Neuronal stem cell (in vitro differentiated cells): ENCODE measurements at regions not wholly inside any gene's neighbourhood (a gene's known extent, or its start where the extent isn't known, plus 50 kb on each side); places are given as distances from the start of the nearest gene placed in this dataset.

Experiments
- DNase-seq: peaks from one replicate; pipeline ENCODE4 v3.0.0-alpha.2; 2013; ENCODE audit warnings: low spot score
- H2AFZ ChIP-seq: one replicate; pipeline ENCODE4 v1.6.1; 2013; ENCODE audit warnings: mild to moderate bottlenecking, low read length, inconsistent platforms
- H2AK5ac ChIP-seq: 2 replicates; pipeline ENCODE4 v1.6.1; 2013; ENCODE audit warnings: low read depth, mild to moderate bottlenecking, inconsistent platforms, low read length, moderate library complexity, mixed read lengths
- H2BK120ac ChIP-seq: 2 replicates; pipeline ENCODE4 v1.6.1; 2013; ENCODE audit warnings: low read depth, mild to moderate bottlenecking, inconsistent platforms, low read length, moderate library complexity, mixed read lengths
- H2BK12ac ChIP-seq: one replicate; pipeline ENCODE4 v1.6.1; 2013; ENCODE audit warnings: low read length, inconsistent platforms
- H2BK15ac ChIP-seq: 2 replicates; pipeline ENCODE4 v1.6.1; 2013; ENCODE audit warnings: mild to moderate bottlenecking, low read length, inconsistent platforms, mixed read lengths
- H2BK5ac ChIP-seq: one replicate; pipeline ENCODE4 v1.6.1; 2013; ENCODE audit warnings: inconsistent platforms, mild to moderate bottlenecking, low read length, moderate library complexity
- H3K14ac ChIP-seq: one replicate; pipeline ENCODE4 v1.6.1; 2013; ENCODE audit warnings: low read length, inconsistent platforms
- H3K18ac ChIP-seq: 2 replicates; pipeline ENCODE4 v1.6.1; 2013; ENCODE audit warnings: low read length, inconsistent platforms
- H3K23ac ChIP-seq: 2 replicates; pipeline ENCODE4 v1.6.1; 2013; ENCODE audit warnings: low read depth, mild to moderate bottlenecking, mixed read lengths, low read length, inconsistent platforms; ENCODE audit not compliant: poor library complexity
- H3K27ac ChIP-seq: replicated peaks from 3 replicates; pipeline ENCODE4 v1.5.1; 2013; ENCODE audit warnings: low read length, inconsistent platforms
- H3K27me3 ChIP-seq, 3 experiments: 2 replicates each; pipeline ENCODE4 v1.6.1; 2013; ENCODE audit warnings: low read length in 3 of 3, mild to moderate bottlenecking in 2 of 3, inconsistent platforms in 1 of 3, low read depth in 1 of 3, mixed read lengths in 1 of 3, moderate library complexity in 1 of 3; ENCODE audit not compliant: control insufficient read depth in 3 of 3, insufficient read depth in 3 of 3
- H3K36me3 ChIP-seq, 2 donors: replicated peaks in 1 of 2; 2 replicates each; pipeline ENCODE4 v1.6.1; 2013; ENCODE audit warnings: low read length in 2 of 2; ENCODE audit not compliant: control insufficient read depth in 2 of 2, insufficient read depth in 2 of 2
- H3K4ac ChIP-seq: 2 replicates; pipeline ENCODE4 v1.6.1; 2013; ENCODE audit warnings: inconsistent platforms, mild to moderate bottlenecking, low read length, moderate library complexity
- H3K4me1 ChIP-seq, 2 donors: 1 replicate in 1 of 2; 2 replicates in 1 of 2; pipeline ENCODE4 v1.6.1; 2013; ENCODE audit warnings: low read length in 2 of 2, low read depth in 1 of 2; ENCODE audit not compliant: control insufficient read depth in 2 of 2, insufficient read depth in 1 of 2
- H3K4me2 ChIP-seq: one replicate; pipeline ENCODE4 v1.6.1; 2013; ENCODE audit warnings: mild to moderate bottlenecking, low read length, inconsistent platforms; ENCODE audit not compliant: insufficient read depth, poor library complexity, severe bottlenecking
- H3K4me3 ChIP-seq, 2 donors: 2 replicates each; pipeline ENCODE4 v1.5.1; 2013; ENCODE audit warnings: low read length in 2 of 2, mild to moderate bottlenecking in 2 of 2, inconsistent platforms in 1 of 2, moderate library complexity in 1 of 2
- H3K79me1 ChIP-seq: one replicate; pipeline ENCODE4 v1.6.1; 2013; ENCODE audit warnings: low read depth, mild to moderate bottlenecking, inconsistent platforms, low read length, moderate library complexity
- H3K9ac ChIP-seq: one replicate; pipeline ENCODE4 v1.6.1; 2013; ENCODE audit warnings: mild to moderate bottlenecking, low read depth, low read length, inconsistent platforms; ENCODE audit not compliant: poor library complexity
- H3K9me3 ChIP-seq, 2 donors: replicated peaks in 1 of 2; 2 replicates each; pipeline versions ENCODE3 to v1.6.1; 2013; ENCODE audit warnings: low read length in 2 of 2, mild to moderate bottlenecking in 2 of 2, inconsistent platforms in 1 of 2, low read depth in 1 of 2, mixed read lengths in 1 of 2, moderate library complexity in 1 of 2; ENCODE audit not compliant: control insufficient read depth in 2 of 2, insufficient read depth in 1 of 2
- H4K8ac ChIP-seq: one replicate; pipeline ENCODE4 v1.6.1; 2013; ENCODE audit warnings: low read depth, mild to moderate bottlenecking, inconsistent platforms, low read length, moderate library complexity
- H4K91ac ChIP-seq: one replicate; pipeline ENCODE4 v1.6.1; 2013; ENCODE audit warnings: low read length, low read depth, mild to moderate bottlenecking, inconsistent platforms; ENCODE audit not compliant: poor library complexity
- WGBS, 2 donors: extraction: QIAGEN DNeasy Blood & Tissue Kit; methylation state at CpG; one replicate each; pipeline ENCODE4 v1.1.7; 2013; ENCODE audit warnings: missing lambda C conversion rate in 2 of 2, mixed read lengths in 1 of 2; ENCODE audit not compliant: insufficient read length in 2 of 2, insufficient replicate concordance in 1 of 2; ENCODE audit errors: extremely low coverage in 2 of 2; 5-methylcytosine and 5-hydroxymethylcytosine counted together

GRCh38 chr18:11307716-11308115, 158.3 kb upstream of the PIEZO2 start:
- Histone ChIP-seq H3K79me1 (no peaks in the 10 kb centered on the region), H3K27ac (no peak overlapping the region), H3K23ac (no peak overlapping the region), H2BK15ac (no peak overlapping the region), H3K9ac (no peak overlapping the region), H2BK5ac (no peak overlapping the region), H3K36me3 (no peaks in the 10 kb centered on the region), H3K4me2 (no peak overlapping the region), H4K8ac (no peak overlapping the region), H2AFZ (no peak overlapping the region), H3K4me1 (peaks cover 0 to 7% of the 10 kb centered on the region in 2 donors), H3K18ac (no peak overlapping the region), H3K14ac (no peak overlapping the region), H2BK12ac (no peak overlapping the region), H2BK120ac (no peak overlapping the region), H3K27me3 (no peaks in the 10 kb centered on the region), H3K4me3 (no peak overlapping the region), H3K9me3 (peaks cover 0 to 3% of the 10 kb centered on the region in 2 donors), H4K91ac (no peak overlapping the region), H3K4ac (no peak overlapping the region), H2AK5ac (no peak overlapping the region)
- DNase-seq: no peak
- WGBS, 2 donors: no CpG with 5 or more reads among the region's 2 CpGs

GRCh38 chr18:11305507-11305906, 156.1 kb upstream of the PIEZO2 start:
- H4K91ac ChIP-seq: peak overlapping the region; percentile 56
- H3K36me3 ChIP-seq: no peaks in the 10 kb centered on the region
- H4K8ac ChIP-seq: peak overlapping the region; percentile 97
- peak overlapping the region; percentile 29 for H2BK120ac ChIP-seq
- WGBS, 2 donors: no CpG with 5 or more reads among the region's 2 CpGs
- H3K23ac ChIP-seq: no peak overlapping the region
- no peak overlapping the region for H3K4me3 ChIP-seq
- H3K4me1 ChIP-seq: peaks cover 0 to 7% of the 10 kb centered on the region in 2 donors
- peak overlapping the region; percentile 47 for H2BK12ac ChIP-seq
- no peak for DNase-seq
- no peak overlapping the region for H3K9ac ChIP-seq
- peak overlapping the region; percentile 76 for H3K27ac ChIP-seq
- no peak overlapping the region for H2AFZ ChIP-seq
- peaks cover 0 to 4% of the 10 kb centered on the region in 2 donors for H3K9me3 ChIP-seq
- H2BK15ac ChIP-seq: no peak overlapping the region
- peak overlapping the region; percentile 94 for H3K18ac ChIP-seq
- H3K4ac ChIP-seq: no peak overlapping the region
- H3K27me3 ChIP-seq: no peaks in the 10 kb centered on the region
- H3K79me1 ChIP-seq: no peaks in the 10 kb centered on the region
- H3K4me2 ChIP-seq: no peak overlapping the region
- peak overlapping the region; percentile 85 for H2BK5ac ChIP-seq
- no peak overlapping the region for H3K14ac ChIP-seq
- H2AK5ac ChIP-seq: no peak overlapping the region

- Histone ChIP-seq H4K91ac (no peak overlapping the region), H3K27me3 (no peaks in the 10 kb centered on the region), H2AFZ (peak overlapping the region; percentile 33), H3K4me3 (no peak overlapping the region), H3K36me3 (no peaks in the 10 kb centered on the region), H3K79me1 (no peaks in the 10 kb centered on the region), H2AK5ac (no peak overlapping the region), H3K14ac (no peak overlapping the region), H4K8ac (no peak overlapping the region), H3K9me3 (peaks cover 0 to 4% of the 10 kb centered on the region in 2 donors), H2BK12ac (peak overlapping the region; percentile 47), H3K4ac (no peak overlapping the region), H3K9ac (no peak overlapping the region), H3K18ac (peak overlapping the region; percentile 94), H3K23ac (no peak overlapping the region), H3K4me1 (peaks cover 0 to 7% of the 10 kb centered on the region in 2 donors), H2BK15ac (no peak overlapping the region), H3K4me2 (no peak overlapping the region), H2BK120ac (no peak overlapping the region), H2BK5ac (peak overlapping the region; percentile 85), H3K27ac (peak overlapping the region; percentile 76)
- no CpG with 5 or more reads among the region's 4 CpGs for WGBS, 2 donors
- peak; percentile 32 for DNase-seq
Measured at GRCh38 chr18:11304928-11305327, 155.6 kb upstream of the PIEZO2 start.

- Histone ChIP-seq H4K91ac (no peak overlapping the region), H2BK12ac (no peak overlapping the region), H4K8ac (no peak overlapping the region), H3K79me1 (no peaks in the 10 kb centered on the region), H2AFZ (no peak overlapping the region), H2AK5ac (no peak overlapping the region), H3K14ac (no peak overlapping the region), H2BK15ac (no peak overlapping the region), H3K23ac (no peak overlapping the region), H3K4ac (no peak overlapping the region), H3K4me3 (no peak overlapping the region), H3K18ac (no peak overlapping the region), H3K27ac (no peak overlapping the region), H2BK120ac (no peak overlapping the region), H3K36me3 (no peaks in the 10 kb centered on the region), H3K9me3 (no peaks in the 10 kb centered on the region), H2BK5ac (no peak overlapping the region), H3K9ac (no peak overlapping the region), H3K4me2 (no peak overlapping the region), H3K27me3 (no peaks in the 10 kb centered on the region), H3K4me1 (peaks cover 0 to 2% of the 10 kb centered on the region in 2 donors)
- DNase-seq: no peak
- no CpG with 5 or more reads among the region's 1 CpG for WGBS, 2 donors
Measured at GRCh38 chr18:11296946-11297345, 147.6 kb upstream of the PIEZO2 start.
